ENCODE measurements at regions not wholly inside any gene's neighbourhood (a gene's known extent, or its start where the extent isn't known, plus 50 kb on each side); places are given as distances from the start of the nearest gene placed in this dataset.

- TF ChIP-seq CTCF (tag by site-specific recombination; IDR thresholded peaks at IDR 0.05): no peak
- TF ChIP-seq KLF1 (tag by site-specific recombination; IDR thresholded peaks at IDR 0.05): no peak
- TF ChIP-seq ZNF416 (tag by site-specific recombination; IDR thresholded peaks at IDR 0.05): no peak
- no peak for TF ChIP-seq ZEB2 (tag by site-specific recombination; IDR thresholded peaks at IDR 0.05)
Observed at GRCh38 chr7:9226500-9226899, 793.1 kb downstream of the NXPH1 start.

All from HEK293 (cell line).